Suprapubic skin (tissue), 4 donors: ENCODE measurements at regions not wholly inside any gene's neighbourhood (a gene's known extent, or its start where the extent isn't known, plus 50 kb on each side); places are given as distances from the start of the nearest gene placed in this dataset.

Experiments
- CTCF ChIP-seq, 2 donors: fragments of 200-600 bp in 1 of 2; fragments of 450-650 bp in 1 of 2; sonication (generic) in 1 of 2; IDR thresholded peaks; one replicate each; pipeline ENCODE4 v1.5.1; 2016 to 2019; ENCODE audit warnings: antibody characterized with exemption in 2 of 2, mild to moderate bottlenecking in 1 of 2, moderate library complexity in 1 of 2
- POLR2A ChIP-seq, 2 donors: fragments of 450-650 bp; IDR thresholded peaks; one replicate each; pipeline ENCODE4 v1.6.1; 2017; ENCODE audit warnings: antibody characterized with exemption in 2 of 2, mild to moderate bottlenecking in 2 of 2, moderate library complexity in 2 of 2
- POLR2AphosphoS5 ChIP-seq, 3 donors: sonication (generic); formaldehyde crosslinking; IDR thresholded peaks; one replicate each; pipeline ENCODE4 v1.6.1; 2017; ENCODE audit warnings: antibody characterized with exemption in 3 of 3

- TF ChIP-seq CTCF (IDR thresholded peaks at IDR 0.05) (no peak), POLR2A (IDR thresholded peaks at IDR 0.05) (no peak), POLR2AphosphoS5 (IDR thresholded peaks at IDR 0.05) (no peak)
Measured at GRCh38 chr3:10763248-10763620, 52.8 kb upstream of the SLC6A11 start.
